Limb (tissue), 2 donors: ENCODE measurements at regions not wholly inside any gene's neighbourhood (a gene's known extent, or its start where the extent isn't known, plus 50 kb on each side); places are given as distances from the start of the nearest gene placed in this dataset.

ENCODE experiments used
- DNase-seq, 2 donors: peaks; one replicate each; pipeline ENCODE4 v3.0.0-alpha.2; 2016; ENCODE audit errors: extremely low spot score in 2 of 2

GRCh38 chr4:144463236-144463635, 182.7 kb upstream of the HHIP start:
- no peak for DNase-seq

GRCh38 chr4:144463896-144464295, 182.1 kb upstream of the HHIP start:
- no peak for DNase-seq

DNA sequence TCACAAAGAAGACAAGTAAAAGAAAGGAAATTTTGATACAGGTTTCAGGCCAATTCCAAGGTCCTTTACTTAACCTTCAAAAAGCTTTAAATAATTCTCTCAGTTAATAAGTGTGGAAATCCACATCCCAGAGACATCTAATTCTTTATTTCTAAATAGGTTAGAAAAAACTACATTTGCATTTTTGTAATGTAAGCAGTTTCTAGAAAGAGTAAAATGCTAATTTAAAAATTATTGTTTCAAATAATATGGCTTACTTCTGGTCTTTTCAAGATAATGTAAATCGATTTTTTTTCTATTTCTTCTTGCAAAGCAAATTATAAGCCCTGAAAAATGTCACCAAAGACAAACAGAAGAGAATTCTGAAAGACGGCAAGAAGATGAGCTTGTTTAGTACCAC, 180.4 kb upstream of the HHIP start:
- DNase-seq, result no peak

GRCh38 chr4:144480068-144480467, 165.9 kb upstream of the HHIP start:
- no peak for DNase-seq

- DNase-seq, result no peak
These were observed 156.1 kb upstream of the HHIP start for GRCh38 chr4:144489831-144490230.

GRCh38 chr4:144494280-144494679, 151.7 kb upstream of the HHIP start:
- DNase-seq, result no peak

- no peak for DNase-seq
These were observed 150.0 kb upstream of the HHIP start for GRCh38 chr4:144495944-144496343.

DNA sequence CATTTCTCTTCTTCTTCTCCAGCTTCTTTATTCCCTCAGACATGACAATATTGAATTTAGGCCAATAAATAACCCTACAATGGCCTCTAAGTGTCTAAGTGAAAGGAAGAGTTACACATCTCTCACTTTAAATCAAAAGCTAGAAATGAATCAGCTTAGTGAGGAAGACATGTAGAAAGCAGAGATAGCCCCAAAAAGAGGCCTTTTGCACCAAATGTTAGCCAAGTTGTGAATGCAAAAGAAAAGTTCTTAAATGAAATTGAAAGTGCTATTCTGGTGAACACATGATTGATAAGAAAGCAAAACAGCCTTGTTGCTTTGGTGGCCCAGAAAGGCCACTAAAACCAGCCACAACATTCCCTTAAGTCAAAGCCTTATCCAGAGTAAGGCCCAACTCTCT, 146.2 kb upstream of the HHIP start:
- DNase-seq, result no peak

DNA sequence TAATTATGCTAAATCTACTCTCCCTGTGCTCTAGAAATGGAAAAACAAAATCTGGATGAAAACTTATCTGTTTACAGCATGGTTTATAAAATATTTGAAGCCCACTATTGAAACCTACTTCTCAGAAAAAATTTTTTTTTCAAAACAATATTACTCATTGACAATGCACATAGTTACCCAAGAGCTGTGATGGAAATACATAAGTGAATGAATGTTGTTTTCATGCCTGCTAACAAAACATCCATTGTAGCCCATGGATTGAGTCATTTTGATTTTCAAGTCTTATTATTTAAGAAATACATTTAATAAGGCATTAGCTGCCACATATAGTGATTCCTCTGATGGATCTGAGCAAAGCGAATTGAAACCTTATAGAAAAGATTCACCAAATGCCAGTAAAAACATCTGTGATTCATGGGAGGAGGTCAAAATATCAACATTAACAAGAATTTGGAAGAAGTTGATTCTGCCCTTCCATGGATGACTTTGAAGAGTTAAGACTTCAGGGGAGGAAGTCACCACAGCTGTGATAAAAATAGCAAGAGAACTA, 144.7 kb upstream of the HHIP start:
- DNase-seq, result no peak

- no peak for DNase-seq
These were observed 141.1 kb upstream of the HHIP start for GRCh38 chr4:144504883-144505282.

DNA sequence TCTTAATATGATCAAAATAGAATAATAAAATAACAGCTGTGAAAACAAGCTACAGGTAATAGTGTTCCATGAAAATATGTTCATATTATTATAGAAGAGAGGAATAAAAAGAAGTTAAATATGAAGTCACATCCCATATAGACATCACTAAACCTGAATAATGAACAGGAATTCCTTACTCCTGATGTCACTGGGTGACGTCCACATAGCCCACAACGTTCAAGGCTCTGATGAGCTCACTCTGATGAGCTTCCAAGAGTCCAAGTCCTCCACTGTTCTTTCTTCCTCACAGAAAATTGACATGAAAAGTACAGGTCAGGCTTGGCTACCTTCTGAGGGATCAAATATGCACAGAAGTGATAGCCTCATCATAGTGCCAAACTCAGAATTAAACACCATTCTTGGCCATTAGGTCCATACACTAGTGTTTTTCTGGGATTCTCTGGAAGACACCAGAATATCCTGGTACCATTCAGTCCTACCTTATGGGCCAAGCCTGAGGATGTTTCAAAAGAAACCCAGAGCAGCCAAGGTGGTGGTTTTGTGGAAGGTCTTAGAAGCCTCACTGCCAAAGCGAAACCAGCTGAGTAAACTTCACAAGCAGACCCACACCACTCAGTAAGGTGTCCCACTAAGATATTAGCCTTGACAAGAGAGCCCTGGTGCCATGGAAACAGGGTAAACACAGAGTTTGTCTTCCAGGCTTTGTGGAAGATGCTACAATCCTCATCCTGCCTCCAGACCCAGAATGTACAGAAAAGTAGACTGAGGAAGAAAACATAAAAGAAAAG, 138.4 kb upstream of the HHIP start:
- no peak for DNase-seq

GRCh38 chr4:144509088-144510015, 136.6 kb upstream of the HHIP start:
- peak in 1 of 2 donors; percentile 46 for DNase-seq

DNA sequence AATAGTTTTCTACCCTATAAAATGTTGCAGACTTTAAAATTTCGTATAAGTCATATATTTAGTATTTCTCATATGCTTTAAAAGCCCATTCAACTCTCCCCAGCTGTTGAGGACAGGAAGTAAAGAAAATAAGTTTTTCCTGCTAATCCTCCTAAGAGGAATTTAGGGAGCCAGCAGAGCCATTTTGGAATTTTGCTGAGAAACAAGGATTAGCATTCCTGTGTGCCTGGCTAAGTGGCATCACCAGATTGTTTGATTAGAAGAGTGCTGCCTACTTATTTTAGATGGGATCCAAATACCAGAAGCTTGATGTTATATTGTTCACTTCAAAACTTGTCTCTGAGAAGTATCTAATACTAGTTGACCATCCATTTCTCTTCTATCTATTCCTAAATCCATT, 131.2 kb upstream of the HHIP start:
- no peak for DNase-seq

DNA sequence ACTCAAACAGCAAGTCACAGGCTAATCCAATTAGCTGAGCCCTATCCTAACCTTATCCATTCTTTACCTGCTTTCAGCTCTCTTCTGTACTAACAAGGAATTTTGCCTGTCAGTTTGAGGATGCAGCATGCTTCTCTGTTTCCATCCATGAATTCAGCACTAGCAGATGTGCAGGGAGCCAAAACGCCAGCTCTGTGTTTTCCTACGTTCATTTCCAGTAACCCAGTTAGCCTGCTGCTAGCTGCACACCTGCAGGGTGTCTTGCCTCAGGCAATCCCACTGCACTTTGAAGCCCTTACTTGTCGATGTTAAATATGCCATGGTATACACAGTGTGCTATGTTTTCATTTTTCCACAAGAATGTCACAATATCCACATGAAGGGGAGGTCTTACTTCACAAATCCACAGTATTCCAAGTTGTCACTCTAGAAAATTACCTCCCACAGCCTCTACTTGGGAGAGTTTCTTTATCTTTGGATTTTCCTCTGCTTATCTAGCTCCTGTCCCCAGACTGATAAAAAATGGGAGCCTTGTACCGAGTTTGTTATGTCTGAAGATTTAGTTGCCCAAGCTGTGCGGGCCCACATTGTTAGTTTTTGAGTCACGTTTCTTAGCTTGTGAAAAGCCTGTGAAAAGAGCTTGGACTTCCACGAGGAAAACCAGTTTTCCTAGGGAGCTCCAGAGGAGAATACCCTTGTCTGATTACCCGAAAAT, 127.6 kb upstream of the HHIP start:
- DNase-seq, result no peak

GRCh38 chr4:144531841-144532240, 114.1 kb upstream of the HHIP start:
- no peak for DNase-seq

DNA sequence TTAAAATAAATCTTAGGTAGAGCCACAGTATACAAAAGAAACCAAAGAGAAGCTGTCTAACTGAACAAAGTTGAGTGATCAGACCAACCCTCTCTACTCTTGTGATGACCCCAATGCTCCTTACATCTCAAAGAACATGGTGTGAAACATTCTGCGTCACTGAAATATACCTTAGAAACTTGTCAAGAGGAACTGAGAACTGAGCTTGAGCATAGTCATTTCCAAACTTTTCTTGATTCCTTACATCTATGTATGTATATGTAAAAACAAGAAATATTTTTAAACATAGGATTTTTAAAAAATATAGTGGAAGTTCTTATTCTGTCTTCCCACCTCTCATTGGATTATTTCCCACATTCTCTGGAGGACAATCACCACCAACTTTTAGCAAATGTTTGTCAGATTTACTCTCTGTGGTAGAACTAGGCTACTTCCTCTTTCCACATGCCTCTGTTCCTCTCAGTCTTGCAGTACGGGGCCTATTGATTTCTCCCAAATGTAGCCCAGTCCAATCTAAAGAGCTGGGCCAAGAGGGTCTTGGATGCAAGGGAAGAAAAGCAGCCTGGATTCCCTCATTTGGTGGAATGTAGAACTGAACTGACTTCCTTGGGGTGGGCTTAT, 98.2 kb upstream of the HHIP start:
- no peak for DNase-seq

GRCh38 chr4:144556636-144557035, 89.3 kb upstream of the HHIP start:
- no peak for DNase-seq

GRCh38 chr4:144557404-144557803, 88.6 kb upstream of the HHIP start:
- DNase-seq, result no peak

DNA sequence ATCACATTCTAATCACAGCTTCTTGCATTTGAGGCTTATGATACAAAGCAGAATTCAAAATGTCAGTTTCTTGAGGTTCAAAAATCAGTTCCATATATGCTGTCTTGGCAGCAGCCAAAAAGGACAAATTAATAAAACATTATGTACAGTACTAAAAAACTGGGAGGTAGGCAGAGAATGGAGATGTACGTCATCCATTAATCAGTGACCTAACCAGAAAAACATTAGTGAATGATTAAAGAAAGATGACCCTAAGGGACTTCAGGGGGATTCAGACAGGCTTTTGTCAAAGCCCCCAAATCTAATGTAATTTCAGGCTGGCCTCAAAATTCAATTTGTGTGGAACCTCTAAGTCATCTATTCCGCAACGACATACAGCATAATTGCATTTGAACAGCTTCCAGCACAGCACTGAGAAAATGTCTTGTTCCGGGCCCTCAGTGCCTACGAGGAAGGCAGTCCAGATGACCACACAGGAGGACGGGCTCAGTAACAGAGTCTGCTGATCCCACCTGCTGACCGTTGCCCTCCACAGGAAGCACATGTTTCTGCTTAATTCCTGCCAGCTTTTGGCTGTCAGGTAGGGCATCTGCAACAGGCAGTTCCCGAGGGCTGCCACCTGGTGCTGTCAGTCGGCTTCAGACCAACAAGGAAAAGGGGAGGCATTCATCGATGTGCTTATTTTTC, 83.8 kb upstream of the HHIP start:
- peak; percentile 47 to 48 for DNase-seq

GRCh38 chr4:144564358-144564757, 81.6 kb upstream of the HHIP start:
- DNase-seq, result no peak
